ENCODE measurements at regions not wholly inside any gene's neighbourhood (a gene's known extent, or its start where the extent isn't known, plus 50 kb on each side); places are given as distances from the start of the nearest gene placed in this dataset.

GRCh38 chr16:55055262-55055661, 124.6 kb downstream of the IRX5 start:
- TF ChIP-seq EZH2phosphoT487 (IDR thresholded peaks at IDR 0.05; ENCODE audit: unreplicated experiment), result no peak
- TF ChIP-seq CTCF (conservative IDR thresholded peaks at IDR 0.05; ENCODE audit: low read depth in 2 of 2), result peak in 1 of 2 experiments; percentile 44; a peak in 2 of 4 replicates
- ATAC-seq, result no peak
- DNase-seq (ENCODE audit: low spot score), result peak; percentile 35
- Mint-ChIP-seq H3K4me1 (peaks cover 10% of the 10 kb centered on the region), H3K4me3 (no peak overlapping the region), H3K27me3 (ENCODE audit: insufficient read depth, low read depth, poor library complexity) (peaks cover 41% of the 10 kb centered on the region), H3K36me3 (ENCODE audit: low read depth) (no peaks in the 10 kb centered on the region; the same call in 2 of the 3 replicates), H3K27ac (no peak overlapping the region), H3K9me3 (peaks cover 14% of the 10 kb centered on the region)
- Histone ChIP-seq H2AFZ (no peak overlapping the region), H3K4me3 (no peak overlapping the region), H3K9me2 (ENCODE audit: insufficient read depth) (no peaks in the 10 kb centered on the region), H3K27me3 (ENCODE audit: insufficient read depth) (peaks cover 33% of the 10 kb centered on the region), H3K36me3 (ENCODE audit: insufficient read depth) (no peaks in the 10 kb centered on the region), H3K27ac (ENCODE audit: low read depth) (no peak overlapping the region), H3K4me1 (ENCODE audit: insufficient read depth) (peaks cover 10% of the 10 kb centered on the region; the same call in 1 of the 2 replicates), H3F3A (replicated peaks; ENCODE audit: low read depth) (peaks cover 8% of the 10 kb centered on the region), H3K79me2 (replicated peaks; ENCODE audit: insufficient read depth) (no peaks in the 10 kb centered on the region), H4K20me1 (replicated peaks; ENCODE audit: insufficient read depth) (no peaks in the 10 kb centered on the region), H3K4me2 (no peak overlapping the region)

DNA sequence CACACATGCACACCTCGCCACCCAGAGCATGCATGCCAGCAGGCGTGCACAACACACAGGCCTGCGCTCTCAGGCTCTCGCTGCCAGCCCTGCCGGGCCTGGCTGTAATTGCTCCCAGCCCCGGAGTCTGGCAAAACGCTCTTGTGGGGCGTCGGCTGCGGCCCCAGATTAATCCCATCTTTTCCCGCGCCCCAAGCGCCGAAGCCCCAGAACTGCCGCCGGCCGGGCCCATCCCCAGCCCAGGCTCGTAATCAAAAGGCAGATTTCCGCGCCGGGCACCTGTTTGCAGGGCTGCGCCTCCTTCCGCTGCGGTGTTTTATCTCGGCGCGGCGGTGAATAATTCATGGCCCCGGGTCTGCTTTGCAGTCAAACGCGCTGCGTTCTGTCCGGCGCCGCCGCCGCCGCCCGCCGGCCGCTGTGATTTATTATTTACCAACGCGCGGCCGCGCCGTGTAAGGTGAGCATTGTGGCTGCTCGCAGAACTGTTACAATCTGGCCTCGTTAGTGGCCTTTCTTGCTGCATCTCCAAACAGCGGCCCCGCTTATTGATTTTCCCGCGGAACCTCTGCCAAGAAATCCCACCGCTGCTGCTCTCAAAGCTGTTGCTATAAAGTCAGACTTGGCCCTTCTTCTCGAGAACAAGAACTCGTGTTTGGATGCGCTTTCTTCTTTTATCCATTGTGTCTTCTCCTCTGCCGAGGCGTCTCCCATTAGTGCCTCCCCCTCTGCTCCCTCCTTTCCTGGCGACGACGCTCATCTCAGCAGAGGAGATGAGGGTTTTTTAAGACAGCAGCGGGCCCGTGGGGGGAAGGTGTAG, 126.1 kb downstream of the IRX5 start:
- DNase-seq (ENCODE audit: low spot score), result peak; percentile 95
- Histone ChIP-seq H4K20me1 (replicated peaks; ENCODE audit: insufficient read depth) (no peaks in the 10 kb centered on the region), H3K4me3 (peak overlapping the region; percentile 69), H3K4me2 (peak overlapping the region; percentile 89), H3K36me3 (ENCODE audit: insufficient read depth) (no peaks in the 10 kb centered on the region), H3K9me2 (ENCODE audit: insufficient read depth) (no peaks in the 10 kb centered on the region), H3F3A (replicated peaks; ENCODE audit: low read depth) (peaks cover 8% of the 10 kb centered on the region), H3K79me2 (replicated peaks; ENCODE audit: insufficient read depth) (no peaks in the 10 kb centered on the region), H2AFZ (peak overlapping the region; percentile 99), H3K4me1 (ENCODE audit: insufficient read depth) (peaks cover 10% of the 10 kb centered on the region; the same call in 1 of the 2 replicates), H3K27ac (ENCODE audit: low read depth) (no peak overlapping the region), H3K27me3 (ENCODE audit: insufficient read depth) (peaks cover 33% of the 10 kb centered on the region)
- Mint-ChIP-seq H3K27me3 (ENCODE audit: insufficient read depth, low read depth, poor library complexity) (peaks cover 42% of the 10 kb centered on the region), H3K9me3 (peaks cover 14% of the 10 kb centered on the region), H3K4me1 (peaks cover 10% of the 10 kb centered on the region), H3K36me3 (ENCODE audit: low read depth) (no peaks in the 10 kb centered on the region; the same call in 2 of the 3 replicates), H3K4me3 (peak overlapping the region; percentile 77), H3K27ac (no peak overlapping the region)
- peak; percentile 89 for ATAC-seq
- TF ChIP-seq, protein P1, sequence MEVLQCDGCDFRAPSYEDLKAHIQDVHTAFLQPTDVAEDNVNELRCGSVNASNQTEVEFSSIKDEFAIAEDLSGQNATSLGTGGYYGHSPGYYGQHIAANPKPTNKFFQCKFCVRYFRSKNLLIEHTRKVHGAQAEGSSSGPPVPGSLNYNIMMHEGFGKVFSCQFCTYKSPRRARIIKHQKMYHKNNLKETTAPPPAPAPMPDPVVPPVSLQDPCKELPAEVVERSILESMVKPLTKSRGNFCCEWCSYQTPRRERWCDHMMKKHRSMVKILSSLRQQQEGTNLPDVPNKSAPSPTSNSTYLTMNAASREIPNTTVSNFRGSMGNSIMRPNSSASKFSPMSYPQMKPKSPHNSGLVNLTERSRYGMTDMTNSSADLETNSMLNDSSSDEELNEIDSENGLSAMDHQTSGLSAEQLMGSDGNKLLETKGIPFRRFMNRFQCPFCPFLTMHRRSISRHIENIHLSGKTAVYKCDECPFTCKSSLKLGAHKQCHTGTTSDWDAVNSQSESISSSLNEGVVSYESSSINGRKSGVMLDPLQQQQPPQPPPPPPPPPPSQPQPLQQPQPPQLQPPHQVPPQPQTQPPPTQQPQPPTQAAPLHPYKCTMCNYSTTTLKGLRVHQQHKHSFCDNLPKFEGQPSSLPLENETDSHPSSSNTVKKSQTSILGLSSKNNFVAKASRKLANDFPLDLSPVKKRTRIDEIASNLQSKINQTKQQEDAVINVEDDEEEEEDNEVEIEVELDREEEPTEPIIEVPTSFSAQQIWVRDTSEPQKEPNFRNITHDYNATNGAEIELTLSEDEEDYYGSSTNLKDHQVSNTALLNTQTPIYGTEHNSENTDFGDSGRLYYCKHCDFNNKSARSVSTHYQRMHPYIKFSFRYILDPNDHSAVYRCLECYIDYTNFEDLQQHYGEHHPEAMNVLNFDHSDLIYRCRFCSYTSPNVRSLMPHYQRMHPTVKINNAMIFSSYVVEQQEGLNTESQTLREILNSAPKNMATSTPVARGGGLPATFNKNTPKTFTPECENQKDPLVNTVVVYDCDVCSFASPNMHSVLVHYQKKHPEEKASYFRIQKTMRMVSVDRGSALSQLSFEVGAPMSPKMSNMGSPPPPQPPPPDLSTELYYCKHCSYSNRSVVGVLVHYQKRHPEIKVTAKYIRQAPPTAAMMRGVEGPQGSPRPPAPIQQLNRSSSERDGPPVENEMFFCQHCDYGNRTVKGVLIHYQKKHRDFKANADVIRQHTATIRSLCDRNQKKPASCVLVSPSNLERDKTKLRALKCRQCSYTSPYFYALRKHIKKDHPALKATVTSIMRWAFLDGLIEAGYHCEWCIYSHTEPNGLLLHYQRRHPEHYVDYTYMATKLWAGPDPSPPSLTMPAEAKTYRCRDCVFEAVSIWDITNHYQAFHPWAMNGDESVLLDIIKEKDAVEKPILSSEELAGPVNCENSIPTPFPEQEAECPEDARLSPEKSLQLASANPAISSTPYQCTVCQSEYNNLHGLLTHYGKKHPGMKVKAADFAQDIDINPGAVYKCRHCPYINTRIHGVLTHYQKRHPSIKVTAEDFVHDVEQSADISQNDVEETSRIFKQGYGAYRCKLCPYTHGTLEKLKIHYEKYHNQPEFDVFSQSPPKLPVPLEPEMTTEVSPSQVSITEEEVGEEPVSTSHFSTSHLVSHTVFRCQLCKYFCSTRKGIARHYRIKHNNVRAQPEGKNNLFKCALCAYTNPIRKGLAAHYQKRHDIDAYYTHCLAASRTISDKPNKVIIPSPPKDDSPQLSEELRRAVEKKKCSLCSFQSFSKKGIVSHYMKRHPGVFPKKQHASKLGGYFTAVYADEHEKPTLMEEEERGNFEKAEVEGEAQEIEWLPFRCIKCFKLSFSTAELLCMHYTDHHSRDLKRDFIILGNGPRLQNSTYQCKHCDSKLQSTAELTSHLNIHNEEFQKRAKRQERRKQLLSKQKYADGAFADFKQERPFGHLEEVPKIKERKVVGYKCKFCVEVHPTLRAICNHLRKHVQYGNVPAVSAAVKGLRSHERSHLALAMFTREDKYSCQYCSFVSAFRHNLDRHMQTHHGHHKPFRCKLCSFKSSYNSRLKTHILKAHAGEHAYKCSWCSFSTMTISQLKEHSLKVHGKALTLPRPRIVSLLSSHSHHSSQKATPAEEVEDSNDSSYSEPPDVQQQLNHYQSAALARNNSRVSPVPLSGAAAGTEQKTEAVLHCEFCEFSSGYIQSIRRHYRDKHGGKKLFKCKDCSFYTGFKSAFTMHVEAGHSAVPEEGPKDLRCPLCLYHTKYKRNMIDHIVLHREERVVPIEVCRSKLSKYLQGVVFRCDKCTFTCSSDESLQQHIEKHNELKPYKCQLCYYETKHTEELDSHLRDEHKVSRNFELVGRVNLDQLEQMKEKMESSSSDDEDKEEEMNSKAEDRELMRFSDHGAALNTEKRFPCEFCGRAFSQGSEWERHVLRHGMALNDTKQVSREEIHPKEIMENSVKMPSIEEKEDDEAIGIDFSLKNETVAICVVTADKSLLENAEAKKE (CRISPR knock-in tag; IDR thresholded peaks at IDR 0.05), result no peak
- TF ChIP-seq STAT1 (IDR thresholded peaks at IDR 0.05; ENCODE audit: unreplicated experiment) (no peak), EZH2 (IDR thresholded peaks at IDR 0.05; ENCODE audit: low read depth, unreplicated experiment) (peak; percentile 68), ZNF331 (CRISPR knock-in tag; IDR thresholded peaks at IDR 0.05; ENCODE audit: low read depth) (no peak), ZNF114 (CRISPR knock-in tag; IDR thresholded peaks at IDR 0.05) (no peak)
